ENCODE measurements at regions not wholly inside any gene's neighbourhood (a gene's known extent, or its start where the extent isn't known, plus 50 kb on each side); places are given as distances from the start of the nearest gene placed in this dataset.

DNA sequence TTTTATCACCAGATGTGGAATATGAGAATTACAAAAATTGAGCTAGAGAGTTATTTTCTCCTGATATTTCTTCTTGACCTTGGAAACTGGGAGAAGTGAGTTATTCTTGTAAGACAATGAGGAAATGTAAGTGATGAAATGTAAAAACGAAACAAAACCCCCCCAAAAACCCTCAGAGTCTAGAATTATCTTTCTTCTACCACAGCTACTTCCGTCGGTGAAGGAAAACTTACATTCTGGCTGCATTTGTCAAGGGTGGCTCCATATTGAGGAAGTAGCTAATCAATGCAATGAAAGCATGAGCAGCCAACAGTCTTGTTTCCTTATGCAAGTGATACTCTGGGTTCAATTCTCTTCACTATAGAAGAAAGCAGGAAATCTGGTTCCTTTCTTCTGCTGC, 661.7 kb upstream of the CITED2 start:
- H3K27ac ChIP-seq (ENCODE audit: low read depth in 1 of 2, low read length in 2 of 2), result no peak overlapping the region
- no peak for DNase-seq
- no peak overlapping the region for H3K4me3 ChIP-seq (ENCODE audit: low read length in 2 of 2)
- no peaks in the 10 kb centered on the region for H3K36me3 ChIP-seq (ENCODE audit: control insufficient read depth in 1 of 2, insufficient read depth in 2 of 2, low read length in 1 of 2)
- 83 to 88% methylated on average over 3 of the region's 3 CpGs for WGBS, 2 donors
- intact Hi-C loops (cut with DNase I), result no loop called here
- no peaks in the 10 kb centered on the region for H3K27me3 ChIP-seq (ENCODE audit: control insufficient read depth in 1 of 2, insufficient read depth in 2 of 2, low read length in 1 of 2)
- H3K9me3 ChIP-seq (ENCODE audit: control insufficient read depth, low read length), result no peaks in the 10 kb centered on the region
- no peaks in the 10 kb centered on the region for H3K4me1 ChIP-seq (ENCODE audit: control insufficient read depth in 1 of 2, insufficient read depth in 2 of 2, low read length in 2 of 2)
- ATAC-seq (ENCODE audit: low FRiP score), result no peak

DNA sequence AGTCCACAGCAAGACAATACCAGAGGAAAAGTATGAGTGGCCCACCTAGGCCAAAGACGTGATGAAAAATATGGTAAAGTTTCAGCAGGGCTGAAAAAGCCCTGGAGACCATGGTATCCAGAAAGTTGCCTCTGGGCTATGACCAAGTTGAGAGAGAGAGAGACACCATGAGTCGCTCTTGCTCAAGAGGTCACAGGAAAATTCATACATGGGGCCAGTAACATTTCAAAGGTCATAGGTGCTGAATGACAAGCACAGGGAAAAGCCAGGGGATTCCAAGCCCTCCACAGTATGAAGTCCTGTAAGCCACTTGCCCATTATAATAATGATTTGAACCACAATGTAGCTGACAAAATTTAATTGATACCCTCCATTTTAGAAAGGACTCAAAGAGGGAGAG, 657.7 kb upstream of the CITED2 start:
- ATAC-seq (ENCODE audit: low FRiP score) (no peak), DNase-seq (no peak)
- H3K4me3 ChIP-seq (ENCODE audit: low read length in 2 of 2), result no peak overlapping the region
- intact Hi-C loops (cut with DNase I), result no loop called here
- H3K27ac ChIP-seq (ENCODE audit: low read depth in 1 of 2, low read length in 2 of 2), result no peak overlapping the region
- H3K4me1 ChIP-seq (ENCODE audit: control insufficient read depth in 1 of 2, insufficient read depth in 2 of 2, low read length in 2 of 2), result no peaks in the 10 kb centered on the region
- no peaks in the 10 kb centered on the region for H3K27me3 ChIP-seq (ENCODE audit: control insufficient read depth in 1 of 2, insufficient read depth in 2 of 2, low read length in 1 of 2)
- no peaks in the 10 kb centered on the region for H3K9me3 ChIP-seq (ENCODE audit: control insufficient read depth, low read length)
- WGBS, 2 donors, result 94 to 98% methylated on average over 2 of the region's 2 CpGs
- no peaks in the 10 kb centered on the region for H3K36me3 ChIP-seq (ENCODE audit: control insufficient read depth in 1 of 2, insufficient read depth in 2 of 2, low read length in 1 of 2)

DNA sequence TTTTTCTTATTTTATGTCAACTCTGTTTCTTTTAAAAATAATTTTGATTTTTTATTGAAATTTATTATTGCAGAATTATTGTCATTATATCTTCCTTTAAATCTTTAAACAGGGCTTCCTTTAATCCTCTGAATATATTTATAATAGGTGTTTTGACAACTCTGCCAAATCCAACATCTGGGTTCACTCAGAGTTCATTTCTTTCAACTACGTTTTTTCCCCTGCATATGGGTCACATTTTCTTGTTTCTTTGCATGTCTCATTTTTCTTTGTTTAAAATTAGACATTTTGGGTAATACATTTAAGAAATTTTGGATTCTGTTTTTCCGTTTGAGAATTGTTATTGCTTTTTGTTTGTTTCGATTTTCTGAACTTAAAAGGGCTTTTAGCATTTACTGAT, 655.1 kb upstream of the CITED2 start:
- H3K27ac ChIP-seq (ENCODE audit: low read depth in 1 of 2, low read length in 2 of 2), result no peak overlapping the region
- DNase-seq (no peak), ATAC-seq (ENCODE audit: low FRiP score) (no peak)
- H3K9me3 ChIP-seq (ENCODE audit: control insufficient read depth, low read length), result no peaks in the 10 kb centered on the region
- no peak overlapping the region for H3K4me3 ChIP-seq (ENCODE audit: low read length in 2 of 2)
- H3K27me3 ChIP-seq (ENCODE audit: control insufficient read depth in 1 of 2, insufficient read depth in 2 of 2, low read length in 1 of 2), result no peaks in the 10 kb centered on the region
- intact Hi-C loops (cut with DNase I), result no loop called here
- WGBS, 2 donors, result 79% methylated on average over 3 of the region's 3 CpGs
- no peaks in the 10 kb centered on the region for H3K36me3 ChIP-seq (ENCODE audit: control insufficient read depth in 1 of 2, insufficient read depth in 2 of 2, low read length in 1 of 2)
- H3K4me1 ChIP-seq (ENCODE audit: control insufficient read depth in 1 of 2, insufficient read depth in 2 of 2, low read length in 2 of 2), result no peaks in the 10 kb centered on the region

DNA sequence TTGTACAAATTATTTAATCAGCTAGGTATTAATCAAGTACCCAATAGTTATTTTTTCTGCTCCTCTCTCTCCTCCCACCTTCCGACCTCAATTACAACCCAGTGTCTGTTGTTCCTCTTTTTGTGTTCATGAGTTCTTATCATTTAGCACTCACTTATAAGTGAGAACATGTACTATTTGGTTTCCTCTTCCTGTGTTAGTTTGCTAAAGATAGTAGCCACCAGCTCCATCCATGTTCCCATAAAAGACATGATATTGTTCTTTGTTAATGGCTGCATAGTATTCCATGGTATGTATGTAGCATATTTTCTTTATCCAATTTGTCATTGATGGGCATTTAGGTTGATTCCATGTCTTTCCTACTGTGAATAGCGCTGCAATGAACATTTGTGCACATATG, 652.8 kb upstream of the CITED2 start:
- Histone ChIP-seq H3K9me3 (ENCODE audit: control insufficient read depth, low read length) (no peaks in the 10 kb centered on the region), H3K27ac (ENCODE audit: low read depth in 1 of 2, low read length in 2 of 2) (no peak overlapping the region), H3K4me1 (ENCODE audit: control insufficient read depth in 1 of 2, insufficient read depth in 2 of 2, low read length in 2 of 2) (no peaks in the 10 kb centered on the region), H3K36me3 (ENCODE audit: control insufficient read depth in 1 of 2, insufficient read depth in 2 of 2, low read length in 1 of 2) (no peaks in the 10 kb centered on the region), H3K27me3 (ENCODE audit: control insufficient read depth in 1 of 2, insufficient read depth in 2 of 2, low read length in 1 of 2) (no peaks in the 10 kb centered on the region), H3K4me3 (ENCODE audit: low read length in 2 of 2) (no peak overlapping the region)
- no peak for ATAC-seq (ENCODE audit: low FRiP score)
- intact Hi-C loops (cut with DNase I), result no loop called here
- no peak for DNase-seq
- WGBS, 2 donors, result 95 to 96% methylated on average over 2 of the region's 2 CpGs

DNA sequence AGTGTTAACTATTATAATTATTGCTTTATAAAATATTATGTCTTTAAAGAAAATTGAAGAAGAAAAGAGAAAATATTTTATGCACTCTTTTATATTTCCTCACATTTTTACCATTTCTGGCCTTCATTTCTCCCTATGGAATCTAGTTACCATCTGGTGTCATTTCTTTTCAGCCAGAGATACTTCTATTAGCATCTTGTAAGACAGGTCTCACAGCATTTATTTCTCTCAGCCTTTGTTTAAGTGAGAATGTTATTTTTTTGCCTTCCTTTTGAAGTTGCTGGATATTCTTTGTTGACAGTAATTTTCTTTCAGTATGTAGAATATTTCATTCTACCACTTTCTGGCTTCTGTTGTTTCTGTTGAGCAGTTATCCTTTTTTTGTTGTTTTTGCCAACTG, 652.1 kb upstream of the CITED2 start:
- no peaks in the 10 kb centered on the region for H3K4me1 ChIP-seq (ENCODE audit: control insufficient read depth in 1 of 2, insufficient read depth in 2 of 2, low read length in 2 of 2)
- H3K36me3 ChIP-seq (ENCODE audit: control insufficient read depth in 1 of 2, insufficient read depth in 2 of 2, low read length in 1 of 2), result no peaks in the 10 kb centered on the region
- ATAC-seq (ENCODE audit: low FRiP score) (no peak), DNase-seq (no peak)
- no peaks in the 10 kb centered on the region for H3K27me3 ChIP-seq (ENCODE audit: control insufficient read depth in 1 of 2, insufficient read depth in 2 of 2, low read length in 1 of 2)
- H3K4me3 ChIP-seq (ENCODE audit: low read length in 2 of 2), result no peak overlapping the region
- intact Hi-C loops (cut with DNase I), result no loop called here
- H3K27ac ChIP-seq (ENCODE audit: low read depth in 1 of 2, low read length in 2 of 2), result no peak overlapping the region
- H3K9me3 ChIP-seq (ENCODE audit: control insufficient read depth, low read length), result no peaks in the 10 kb centered on the region

DNA sequence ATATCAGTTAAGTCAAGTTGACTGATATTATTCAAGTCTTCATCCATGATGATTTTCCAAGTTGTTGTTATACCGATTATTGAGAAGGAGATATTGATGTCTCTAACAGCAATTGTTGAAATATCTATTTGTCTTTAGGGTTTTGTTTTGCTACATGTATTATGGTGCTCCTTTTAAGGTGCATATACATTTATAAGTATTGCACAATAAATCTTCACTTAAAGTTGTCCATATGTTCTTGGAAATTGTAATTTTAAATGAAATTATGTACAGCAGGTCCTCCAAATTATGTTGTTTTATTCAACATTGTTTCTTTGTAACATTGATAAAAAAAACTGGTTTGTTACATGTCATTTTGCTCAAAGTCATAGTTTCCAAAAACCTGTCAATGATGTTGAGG, 650.7 kb upstream of the CITED2 start:
- H3K27ac ChIP-seq (ENCODE audit: low read depth in 1 of 2, low read length in 2 of 2), result no peak overlapping the region
- no peaks in the 10 kb centered on the region for H3K27me3 ChIP-seq (ENCODE audit: control insufficient read depth in 1 of 2, insufficient read depth in 2 of 2, low read length in 1 of 2)
- WGBS, 2 donors, result 93 to 96% methylated on average over 1 of the region's 1 CpG
- no peaks in the 10 kb centered on the region for H3K4me1 ChIP-seq (ENCODE audit: control insufficient read depth in 1 of 2, insufficient read depth in 2 of 2, low read length in 2 of 2)
- no peak for DNase-seq
- H3K9me3 ChIP-seq (ENCODE audit: control insufficient read depth, low read length), result peaks cover 3% of the 10 kb centered on the region
- no peak for ATAC-seq (ENCODE audit: low FRiP score)
- no peak overlapping the region for H3K4me3 ChIP-seq (ENCODE audit: low read length in 2 of 2)
- H3K36me3 ChIP-seq (ENCODE audit: control insufficient read depth in 1 of 2, insufficient read depth in 2 of 2, low read length in 1 of 2), result no peaks in the 10 kb centered on the region
- intact Hi-C loops (cut with DNase I), result no loop called here

GRCh38 chr6:140020207-140020791, 645.9 kb upstream of the CITED2 start:
- peaks cover 6% of the 10 kb centered on the region for H3K9me3 ChIP-seq (ENCODE audit: control insufficient read depth, low read length)
- H3K27me3 ChIP-seq (ENCODE audit: control insufficient read depth in 1 of 2, insufficient read depth in 2 of 2, low read length in 1 of 2), result no peaks in the 10 kb centered on the region
- no peaks in the 10 kb centered on the region for H3K4me1 ChIP-seq (ENCODE audit: control insufficient read depth in 1 of 2, insufficient read depth in 2 of 2, low read length in 2 of 2)
- H3K36me3 ChIP-seq (ENCODE audit: control insufficient read depth in 1 of 2, insufficient read depth in 2 of 2, low read length in 1 of 2), result no peaks in the 10 kb centered on the region
- intact Hi-C loops (cut with DNase I), result no loop called here
- WGBS, 2 donors, result 98 to 100% methylated on average over 2 of the region's 2 CpGs
- no peak overlapping the region for H3K27ac ChIP-seq (ENCODE audit: low read depth in 1 of 2, low read length in 2 of 2)
- ATAC-seq (ENCODE audit: low FRiP score), result no peak
- no peak overlapping the region for H3K4me3 ChIP-seq (ENCODE audit: low read length in 2 of 2)
- no peak for DNase-seq

DNA sequence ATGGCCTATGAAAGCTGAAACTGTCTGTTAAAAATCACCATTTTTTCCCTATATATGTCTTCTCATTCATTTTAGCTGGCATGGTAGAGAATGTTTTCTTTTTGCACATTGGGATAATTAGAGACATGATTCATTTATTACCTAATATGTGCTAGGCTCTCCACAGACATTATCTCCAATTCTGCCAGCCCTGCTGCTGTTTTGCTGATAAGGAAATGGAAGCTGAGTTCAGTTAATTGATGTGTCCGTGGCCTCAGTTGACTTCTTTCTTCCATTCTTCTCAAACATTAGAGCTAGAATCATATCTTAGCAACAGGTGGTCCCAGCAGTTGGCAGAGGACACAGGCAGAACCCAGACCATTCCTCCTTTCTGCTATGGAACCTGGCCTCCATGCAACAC, 644.1 kb upstream of the CITED2 start:
- 79 to 88% methylated on average over 1 of the region's 1 CpG for WGBS, 2 donors
- peaks cover 6% of the 10 kb centered on the region for H3K9me3 ChIP-seq (ENCODE audit: control insufficient read depth, low read length)
- no peak overlapping the region for H3K4me3 ChIP-seq (ENCODE audit: low read length in 2 of 2)
- H3K27me3 ChIP-seq (ENCODE audit: control insufficient read depth in 1 of 2, insufficient read depth in 2 of 2, low read length in 1 of 2), result no peaks in the 10 kb centered on the region
- no peak overlapping the region for H3K27ac ChIP-seq (ENCODE audit: low read depth in 1 of 2, low read length in 2 of 2)
- ATAC-seq (ENCODE audit: low FRiP score) (no peak), DNase-seq (no peak)
- intact Hi-C loops (cut with DNase I), result no loop called here
- H3K4me1 ChIP-seq (ENCODE audit: control insufficient read depth in 1 of 2, insufficient read depth in 2 of 2, low read length in 2 of 2), result no peaks in the 10 kb centered on the region
- no peaks in the 10 kb centered on the region for H3K36me3 ChIP-seq (ENCODE audit: control insufficient read depth in 1 of 2, insufficient read depth in 2 of 2, low read length in 1 of 2)

DNA sequence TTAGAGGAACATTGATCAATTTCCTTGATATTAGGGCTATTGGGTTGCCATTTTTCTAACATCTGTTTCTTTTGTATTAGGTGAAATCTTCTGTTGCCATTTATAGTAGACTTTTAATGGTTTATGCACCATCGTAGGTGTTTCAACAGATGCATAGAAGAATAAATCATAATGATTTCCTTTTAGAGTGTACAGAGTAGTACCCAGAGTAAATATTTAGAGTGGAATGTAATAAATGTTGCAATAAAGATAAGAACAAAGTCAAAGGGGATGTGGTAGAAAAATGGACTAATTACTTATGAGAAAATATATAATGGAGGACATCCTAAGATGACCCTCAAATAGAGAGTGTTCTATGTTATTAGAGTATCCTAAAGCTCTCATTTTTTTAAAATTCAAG, 643.0 kb upstream of the CITED2 start:
- Histone ChIP-seq H3K27me3 (ENCODE audit: control insufficient read depth in 1 of 2, insufficient read depth in 2 of 2, low read length in 1 of 2) (no peaks in the 10 kb centered on the region), H3K9me3 (ENCODE audit: control insufficient read depth, low read length) (peaks cover 6% of the 10 kb centered on the region), H3K27ac (ENCODE audit: low read depth in 1 of 2, low read length in 2 of 2) (no peak overlapping the region), H3K36me3 (ENCODE audit: control insufficient read depth in 1 of 2, insufficient read depth in 2 of 2, low read length in 1 of 2) (no peaks in the 10 kb centered on the region), H3K4me3 (ENCODE audit: low read length in 2 of 2) (no peak overlapping the region), H3K4me1 (ENCODE audit: control insufficient read depth in 1 of 2, insufficient read depth in 2 of 2, low read length in 2 of 2) (no peaks in the 10 kb centered on the region)
- DNase-seq, result no peak
- WGBS, 2 donors, result 64 to 75% methylated on average over 1 of the region's 1 CpG
- ATAC-seq (ENCODE audit: low FRiP score), result no peak
- intact Hi-C loops (cut with DNase I), result no loop called here
